ENCODE measurements at regions not wholly inside any gene's neighbourhood (a gene's known extent, or its start where the extent isn't known, plus 50 kb on each side); places are given as distances from the start of the nearest gene placed in this dataset.

GRCh38 chr6:145531822-145532221 is 203.5 kb downstream of the EPM2A start:
- TF ChIP-seq ZFX (IDR thresholded peaks at IDR 0.05; ENCODE audit: borderline replicate concordance) (no peak), CTCF (IDR thresholded peaks at IDR 0.05) (no peak)
- H3K27ac ChIP-seq, result no peak overlapping the region

GRCh38 chr6:145532361-145532760 is 203.0 kb downstream of the EPM2A start:
- no peak overlapping the region for H3K27ac ChIP-seq
- no peak for TF ChIP-seq CTCF (IDR thresholded peaks at IDR 0.05)
- TF ChIP-seq ZFX (IDR thresholded peaks at IDR 0.05; ENCODE audit: borderline replicate concordance), result no peak

- TF ChIP-seq ZFX (IDR thresholded peaks at IDR 0.05; ENCODE audit: borderline replicate concordance) (no peak), CTCF (IDR thresholded peaks at IDR 0.05) (no peak)
- H3K27ac ChIP-seq, result no peak overlapping the region
Measured at GRCh38 chr6:145534989-145535388, 200.3 kb downstream of the EPM2A start.

- TF ChIP-seq ZFX (IDR thresholded peaks at IDR 0.05; ENCODE audit: borderline replicate concordance), result no peak
- TF ChIP-seq CTCF (IDR thresholded peaks at IDR 0.05), result no peak
- no peak overlapping the region for H3K27ac ChIP-seq
Measured at GRCh38 chr6:145538989-145539388, 196.3 kb downstream of the EPM2A start.

GRCh38 chr6:145539831-145540230 is 195.5 kb downstream of the EPM2A start:
- no peak for TF ChIP-seq CTCF (IDR thresholded peaks at IDR 0.05)
- H3K27ac ChIP-seq, result no peak overlapping the region

- TF ChIP-seq ZFX (IDR thresholded peaks at IDR 0.05; ENCODE audit: borderline replicate concordance) (no peak), CTCF (IDR thresholded peaks at IDR 0.05) (no peak)
- H3K27ac ChIP-seq, result no peak overlapping the region
Measured at GRCh38 chr6:145540741-145541140, 194.6 kb downstream of the EPM2A start.

GRCh38 chr6:145544041-145544440 is 191.3 kb downstream of the EPM2A start:
- no peak for TF ChIP-seq CTCF (IDR thresholded peaks at IDR 0.05)
- TF ChIP-seq ZFX (IDR thresholded peaks at IDR 0.05; ENCODE audit: borderline replicate concordance), result no peak
- no peak overlapping the region for H3K27ac ChIP-seq

All from 22Rv1 (cell line).